Prostate gland (tissue), 2 donors: ENCODE measurements at regions not wholly inside any gene's neighbourhood (a gene's known extent, or its start where the extent isn't known, plus 50 kb on each side); places are given as distances from the start of the nearest gene placed in this dataset.

Experiments
- DNase-seq: peaks from one replicate; pipeline ENCODE4 v3.0.0-alpha.2; 2019; ENCODE audit warnings: low spot score
- H3K27ac ChIP-seq, 2 donors: fragments of 200-600 bp; sonication (generic); 2 replicates each; pipeline ENCODE4 v1.5.1; 2017 to 2019
- H3K27me3 ChIP-seq: fragments of 200-600 bp; sonication (generic); replicated peaks from 2 replicates; pipeline ENCODE4 v1.5.1; 2019; ENCODE audit not compliant: insufficient read depth
- H3K36me3 ChIP-seq, 2 donors: fragments of 200-600 bp; sonication (generic); 1 replicate in 1 of 2; 2 replicates in 1 of 2; pipeline versions ENCODE4 v1.5.1 to v1.8.1; 2017 to 2019
- H3K4me1 ChIP-seq: fragments of 200-600 bp; sonication (generic); replicated peaks from 2 replicates; pipeline ENCODE4 v1.5.1; 2019
- H3K4me3 ChIP-seq, 2 donors: fragments of 200-600 bp; sonication (generic); 2 replicates each; pipeline ENCODE4 v1.5.1; 2017 to 2019
- H3K9me3 ChIP-seq: fragments of 200-600 bp; sonication (generic); 2 replicates; pipeline ENCODE4 v1.5.1; 2017
- POLR2A ChIP-seq: fragments of 450-650 bp; IDR thresholded peaks from one replicate; pipeline ENCODE4 v1.6.1; 2016; ENCODE audit warnings: antibody characterized with exemption, mild to moderate bottlenecking
- POLR2AphosphoS5 ChIP-seq: sonication (generic); formaldehyde crosslinking; IDR thresholded peaks from one replicate; pipeline ENCODE4 v1.6.1; 2017; ENCODE audit warnings: antibody characterized with exemption
- WGBS: methylation state at CpG from one replicate; pipeline ENCODE4 v1.1.5; 2018; 5-methylcytosine and 5-hydroxymethylcytosine counted together
- intact Hi-C: fragments of 100-400 bp; cut with DNase I; formaldehyde crosslinking; loops from one replicate; pipeline ENCODE4 v1.14.2; 2022
- TF ChIP-seq, protein P1 (sequence below), 4 experiments: fragments of 200-600 bp in 2 of 4; fragments of 450-650 bp in 2 of 4; sonication (generic) in 2 of 4; IDR thresholded peaks; 1 replicate in 3 of 4; 2 replicates in 1 of 4; pipeline ENCODE4 v1.5.1; 2016 to 2019; ENCODE audit warnings: antibody characterized with exemption in 4 of 4, mild to moderate bottlenecking in 2 of 4, moderate library complexity in 2 of 4

GRCh38 chr5:93161661-93162654 lies 419.1 kb downstream of the NR2F1-AS1 start:
- no peaks in the 10 kb centered on the region for H3K4me1 ChIP-seq
- peak overlapping the region; percentile 10 to 30 for H3K27ac ChIP-seq
- no peak for DNase-seq
- H3K9me3 ChIP-seq = no peaks in the 10 kb centered on the region
- H3K4me3 ChIP-seq = no peak overlapping the region
- no peaks in the 10 kb centered on the region for H3K27me3 ChIP-seq
- WGBS = 88% methylated on average over 1 of the region's 1 CpG
- TF ChIP-seq, protein P1, sequence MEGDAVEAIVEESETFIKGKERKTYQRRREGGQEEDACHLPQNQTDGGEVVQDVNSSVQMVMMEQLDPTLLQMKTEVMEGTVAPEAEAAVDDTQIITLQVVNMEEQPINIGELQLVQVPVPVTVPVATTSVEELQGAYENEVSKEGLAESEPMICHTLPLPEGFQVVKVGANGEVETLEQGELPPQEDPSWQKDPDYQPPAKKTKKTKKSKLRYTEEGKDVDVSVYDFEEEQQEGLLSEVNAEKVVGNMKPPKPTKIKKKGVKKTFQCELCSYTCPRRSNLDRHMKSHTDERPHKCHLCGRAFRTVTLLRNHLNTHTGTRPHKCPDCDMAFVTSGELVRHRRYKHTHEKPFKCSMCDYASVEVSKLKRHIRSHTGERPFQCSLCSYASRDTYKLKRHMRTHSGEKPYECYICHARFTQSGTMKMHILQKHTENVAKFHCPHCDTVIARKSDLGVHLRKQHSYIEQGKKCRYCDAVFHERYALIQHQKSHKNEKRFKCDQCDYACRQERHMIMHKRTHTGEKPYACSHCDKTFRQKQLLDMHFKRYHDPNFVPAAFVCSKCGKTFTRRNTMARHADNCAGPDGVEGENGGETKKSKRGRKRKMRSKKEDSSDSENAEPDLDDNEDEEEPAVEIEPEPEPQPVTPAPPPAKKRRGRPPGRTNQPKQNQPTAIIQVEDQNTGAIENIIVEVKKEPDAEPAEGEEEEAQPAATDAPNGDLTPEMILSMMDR (IDR thresholded peaks at IDR 0.05) = no peak
- TF ChIP-seq POLR2A = no peak
- TF ChIP-seq POLR2AphosphoS5 = no peak
- intact Hi-C loops = no loop called here
- H3K36me3 ChIP-seq = no peaks in the 10 kb centered on the region

DNA sequence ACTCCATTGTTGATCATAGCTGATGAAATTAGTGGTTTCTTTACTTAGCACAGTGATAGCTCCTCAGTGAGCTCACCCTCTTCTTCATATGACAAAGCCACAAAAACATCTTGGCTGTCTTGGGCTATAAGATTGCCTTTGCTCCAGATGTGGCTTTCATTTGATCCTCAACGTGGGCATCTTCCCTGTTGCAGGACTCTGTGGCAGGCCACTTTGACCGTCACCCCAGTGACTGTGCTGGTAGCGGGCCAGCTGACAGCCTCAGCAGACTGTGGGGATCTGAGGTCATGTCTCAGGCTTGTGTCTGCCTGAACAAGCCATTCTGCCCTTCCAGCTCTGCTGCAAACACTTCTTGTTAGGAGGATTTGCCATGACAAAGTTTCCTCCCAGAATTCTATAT lies 422.2 kb downstream of the NR2F1-AS1 start:
- WGBS = 76% methylated on average over 3 of the region's 3 CpGs
- DNase-seq = no peak
- Histone ChIP-seq H3K4me3 (no peak overlapping the region), H3K9me3 (no peaks in the 10 kb centered on the region), H3K36me3 (no peaks in the 10 kb centered on the region), H3K4me1 (no peaks in the 10 kb centered on the region), H3K27me3 (no peaks in the 10 kb centered on the region), H3K27ac (no peak overlapping the region)
- TF ChIP-seq POLR2AphosphoS5 (no peak), POLR2A (no peak)
- TF ChIP-seq, protein P1 (IDR thresholded peaks at IDR 0.05) = no peak
- intact Hi-C loops = no loop called here

- Histone ChIP-seq H3K27me3 (no peaks in the 10 kb centered on the region), H3K9me3 (no peaks in the 10 kb centered on the region), H3K4me3 (no peak overlapping the region), H3K36me3 (no peaks in the 10 kb centered on the region), H3K4me1 (no peaks in the 10 kb centered on the region), H3K27ac (no peak overlapping the region)
- no peak for DNase-seq
- intact Hi-C loops = no loop called here
- WGBS = 94% methylated on average over 5 of the region's 5 CpGs
- TF ChIP-seq POLR2AphosphoS5 (no peak), POLR2A (no peak)
- TF ChIP-seq, protein P1 (IDR thresholded peaks at IDR 0.05) = no peak
Observed at GRCh38 chr5:93156566-93156965, 424.5 kb downstream of the NR2F1-AS1 start.

GRCh38 chr5:93154535-93154934 lies 426.5 kb downstream of the NR2F1-AS1 start:
- no peak for DNase-seq
- no peaks in the 10 kb centered on the region for H3K36me3 ChIP-seq
- H3K27me3 ChIP-seq = no peaks in the 10 kb centered on the region
- intact Hi-C loops = no loop called here
- no peak overlapping the region for H3K27ac ChIP-seq
- no peaks in the 10 kb centered on the region for H3K9me3 ChIP-seq
- no peak overlapping the region for H3K4me3 ChIP-seq
- no peak for TF ChIP-seq POLR2A
- no peak for TF ChIP-seq POLR2AphosphoS5
- TF ChIP-seq, protein P1 (IDR thresholded peaks at IDR 0.05) = no peak
- H3K4me1 ChIP-seq = no peaks in the 10 kb centered on the region
- WGBS = 71% methylated on average over 1 of the region's 1 CpG

GRCh38 chr5:93153461-93153860 lies 427.6 kb downstream of the NR2F1-AS1 start:
- WGBS = 45% methylated on average over 3 of the region's 3 CpGs
- Histone ChIP-seq H3K27me3 (no peaks in the 10 kb centered on the region), H3K4me3 (no peak overlapping the region), H3K27ac (no peak overlapping the region), H3K9me3 (no peaks in the 10 kb centered on the region), H3K4me1 (no peaks in the 10 kb centered on the region), H3K36me3 (no peaks in the 10 kb centered on the region)
- TF ChIP-seq, protein P1 (IDR thresholded peaks at IDR 0.05) = no peak
- TF ChIP-seq POLR2A (no peak), POLR2AphosphoS5 (no peak)
- intact Hi-C loops = no loop called here
- DNase-seq = no peak
